ENCODE measurements at regions not wholly inside any gene's neighbourhood (a gene's known extent, or its start where the extent isn't known, plus 50 kb on each side); places are given as distances from the start of the nearest gene placed in this dataset.

- BruUV-seq (replicated peaks): no TSS peak
- Histone ChIP-seq H2AFZ (ENCODE audit: control insufficient read depth, low read depth, low read length) (no peak overlapping the region), H3K9me3 (replicated peaks; ENCODE audit: control insufficient read depth, insufficient read depth, low read length) (no peaks in the 10 kb centered on the region), H3K4me3 (no peak overlapping the region), H3K27ac (ENCODE audit: control insufficient read depth, insufficient read depth) (no peak overlapping the region), H3K4me1 (ENCODE audit: control insufficient read depth, insufficient read depth, low read length) (no peaks in the 10 kb centered on the region), H3K9ac (ENCODE audit: control insufficient read depth, insufficient read depth, low read length) (no peak overlapping the region), H3K79me2 (ENCODE audit: control insufficient read depth, insufficient read depth, low read length) (no peaks in the 10 kb centered on the region), H4K20me1 (ENCODE audit: control insufficient read depth, insufficient read depth) (no peaks in the 10 kb centered on the region), H3K4me2 (ENCODE audit: control insufficient read depth, insufficient read depth) (no peak overlapping the region), H3K36me3 (ENCODE audit: control insufficient read depth in 2 of 2, insufficient read depth in 2 of 2, low read length in 1 of 2) (no peaks in the 10 kb centered on the region), H3K27me3 (replicated peaks in 1 of 2; ENCODE audit: control insufficient read depth in 2 of 2, insufficient read depth in 2 of 2, low read length in 1 of 2) (peaks cover 0 to 4% of the 10 kb centered on the region in 2 experiments; a peak in 1 of 4 replicates)
- DNase-seq (ENCODE audit: low read depth, low spot score) (no peak), ATAC-seq (no peak), FAIRE-seq (no peak)
- 27% methylated on average over 24 of the region's 25 CpGs for WGBS (ENCODE audit: insufficient coverage, insufficient replicate concordance, low lambda C conversion rate, missing lambda C conversion rate)
- POLR2A ChIA-PET: no interaction called here
- RAD21 ChIA-PET (ENCODE audit: unreplicated experiment): no interaction called here
- CTCF ChIA-PET: no interaction called here
- no peak for TF ChIP-seq RB1 (IDR thresholded peaks at IDR 0.05; ENCODE audit: borderline replicate concordance)
- no peak for TF ChIP-seq NRF1 (conservative IDR thresholded peaks at IDR 0.05; ENCODE audit: low read depth, low read length)
- TF ChIP-seq BCL11A (IDR thresholded peaks at IDR 0.05; ENCODE audit: low read depth, low read length): no peak
- no peak for TF ChIP-seq ZZZ3 (IDR thresholded peaks at IDR 0.05; ENCODE audit: control insufficient read depth, insufficient read length, low read depth)
- TF ChIP-seq KLF5 (IDR thresholded peaks at IDR 0.05; ENCODE audit: partially characterized antibody): no peak
- TF ChIP-seq BCLAF1 (IDR thresholded peaks at IDR 0.05): no peak
- TF ChIP-seq MEF2B (IDR thresholded peaks at IDR 0.05; ENCODE audit: partially characterized antibody, poor library complexity, severe bottlenecking): no peak
- no peak for TF ChIP-seq RAD21 (IDR thresholded peaks at IDR 0.05; ENCODE audit: insufficient read depth, low read depth, low read length)
- no peak for TF ChIP-seq RAD51 (IDR thresholded peaks at IDR 0.05)
- no peak for TF ChIP-seq EP300 (IDR thresholded peaks at IDR 0.05; ENCODE audit: borderline replicate concordance in 1 of 2, control insufficient read depth in 1 of 2, low read depth in 2 of 2, low read length in 2 of 2)
- TF ChIP-seq STAT3 (IDR thresholded peaks at IDR 0.05; ENCODE audit: low read depth, low read length): no peak
- TF ChIP-seq MYB (IDR thresholded peaks at IDR 0.05; ENCODE audit: borderline replicate concordance, low read depth, low read length): no peak
- TF ChIP-seq GABPA (IDR thresholded peaks at IDR 0.05; ENCODE audit: low read depth): no peak
- no peak for TF ChIP-seq ASH2L (IDR thresholded peaks at IDR 0.05; ENCODE audit: borderline replicate concordance, low read depth)
- no peak for TF ChIP-seq CEBPZ (IDR thresholded peaks at IDR 0.05; ENCODE audit: low read depth, low read length)
- no peak for TF ChIP-seq PAX8 (IDR thresholded peaks at IDR 0.05)
- TF ChIP-seq BMI1 (IDR thresholded peaks at IDR 0.05; ENCODE audit: borderline replicate concordance): no peak
- in situ Hi-C loops (cut with MboI): loop anchor here (5.0 kb wide), 1 partner anchor 921 kb away; no protein-coding TSS in a partner anchor
- SMC1A ChIA-PET (ENCODE audit: uncharacterized antibody, unreplicated experiment): no interaction called here
- intact Hi-C loops (cut with micrococcal nuclease; ENCODE audit: unreplicated experiment): no loop called here
Measured at GRCh38 chr1:30373471-30374399, 349.6 kb downstream of the MATN1 start.
